SH-SY5Y (cell line): ENCODE measurements at regions not wholly inside any gene's neighbourhood (a gene's known extent, or its start where the extent isn't known, plus 50 kb on each side); places are given as distances from the start of the nearest gene placed in this dataset.
A peak's percentile ranks its signal among the peaks of the same experiment; 100 is the strongest.

Experiments
- GATA2 ChIP-seq: IDR thresholded peaks from 2 replicates; pipeline ENCODE4 v1.6.1; 2011; ENCODE audit warnings: mild to moderate bottlenecking, low read depth, low read length
- GATA3 ChIP-seq: IDR thresholded peaks from 2 replicates; pipeline ENCODE4 v1.6.1; 2011; ENCODE audit warnings: low read depth, mild to moderate bottlenecking, low read length, moderate library complexity

GRCh38 chr12:111107392-111108178 is 187.2 kb upstream of the MYL2 start:
- TF ChIP-seq GATA2 (no peak), GATA3 (no peak)

GRCh38 chr12:111105294-111105693 is 184.9 kb upstream of the MYL2 start:
- TF ChIP-seq GATA3 (no peak), GATA2 (peak; percentile 66)

GRCh38 chr12:111103583-111103982 is 183.2 kb upstream of the MYL2 start:
- TF ChIP-seq GATA2 (no peak), GATA3 (no peak)

GRCh38 chr12:111102102-111102739 is 181.8 kb upstream of the MYL2 start:
- TF ChIP-seq GATA2 (no peak), GATA3 (no peak)

- no peak for TF ChIP-seq GATA3
- no peak for TF ChIP-seq GATA2
These were observed 180.6 kb upstream of the MYL2 start for GRCh38 chr12:111101003-111101402.

- no peak for TF ChIP-seq GATA3
- TF ChIP-seq GATA2, result no peak
These were observed 180.2 kb upstream of the MYL2 start for GRCh38 chr12:111100554-111100953.

- no peak for TF ChIP-seq GATA2
These were observed 179.6 kb upstream of the MYL2 start for GRCh38 chr12:111100003-111100402.

- TF ChIP-seq GATA3 (no peak), GATA2 (no peak)
These were observed 178.8 kb upstream of the MYL2 start for GRCh38 chr12:111099186-111099585.

GRCh38 chr12:111094157-111095010 is 174.0 kb upstream of the MYL2 start:
- TF ChIP-seq GATA2 (no peak), GATA3 (no peak)

GRCh38 chr12:111093428-111094142 is 173.2 kb upstream of the MYL2 start:
- TF ChIP-seq GATA3 (no peak), GATA2 (no peak)

GRCh38 chr12:111091051-111091450 is 170.7 kb upstream of the MYL2 start:
- TF ChIP-seq GATA2 (no peak), GATA3 (no peak)

- no peak for TF ChIP-seq GATA2
- TF ChIP-seq GATA3, result no peak
These were observed 169.2 kb upstream of the MYL2 start for GRCh38 chr12:111089616-111090015.

- TF ChIP-seq GATA2 (no peak), GATA3 (no peak)
These were observed 168.0 kb upstream of the MYL2 start for GRCh38 chr12:111088409-111088808.

- TF ChIP-seq GATA3, result no peak
- TF ChIP-seq GATA2, result no peak
These were observed 166.7 kb upstream of the MYL2 start for GRCh38 chr12:111086947-111087700.

GRCh38 chr12:111085096-111085495 is 164.7 kb upstream of the MYL2 start:
- no peak for TF ChIP-seq GATA3
